HG02870 (cell line): ENCODE measurements at regions not wholly inside any gene's neighbourhood (a gene's known extent, or its start where the extent isn't known, plus 50 kb on each side); places are given as distances from the start of the nearest gene placed in this dataset.

ENCODE experiments used
- ATAC-seq: cut with Tn5 transposase; IDR thresholded peaks from one replicate; pipeline ENCODE4 v1.9.1; 2021; ENCODE audit warnings: mild to moderate bottlenecking, moderate library complexity; ENCODE audit not compliant: unreplicated experiment

- ATAC-seq: no peak
Observed at GRCh38 chr5:31100047-31100575, 93.4 kb upstream of the CDH6 start.

GRCh38 chr5:31098811-31099210 is 94.7 kb upstream of the CDH6 start:
- no peak for ATAC-seq

DNA sequence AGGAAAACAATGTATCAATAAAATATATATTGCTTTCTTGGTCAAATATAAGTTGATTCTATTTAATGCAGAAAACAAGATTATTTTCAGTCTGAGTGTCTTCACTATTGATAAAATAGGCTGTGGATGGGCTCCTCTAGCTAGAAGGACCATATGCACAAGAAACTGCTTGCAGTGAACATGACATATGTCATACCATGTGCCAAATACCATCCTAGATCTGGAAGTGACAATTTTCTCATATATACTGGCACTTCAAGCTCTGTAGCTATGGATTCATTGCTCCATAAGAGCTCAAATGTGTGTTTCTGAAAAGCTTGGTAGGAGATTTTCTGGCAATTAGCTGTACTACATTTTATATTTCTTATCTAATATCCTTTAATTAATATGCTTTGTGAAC is 95.6 kb upstream of the CDH6 start:
- ATAC-seq: no peak

- no peak for ATAC-seq
Observed at GRCh38 chr5:31096238-31096865, 97.1 kb upstream of the CDH6 start.

- no peak for ATAC-seq
Observed at GRCh38 chr5:31095796-31096195, 97.7 kb upstream of the CDH6 start.

DNA sequence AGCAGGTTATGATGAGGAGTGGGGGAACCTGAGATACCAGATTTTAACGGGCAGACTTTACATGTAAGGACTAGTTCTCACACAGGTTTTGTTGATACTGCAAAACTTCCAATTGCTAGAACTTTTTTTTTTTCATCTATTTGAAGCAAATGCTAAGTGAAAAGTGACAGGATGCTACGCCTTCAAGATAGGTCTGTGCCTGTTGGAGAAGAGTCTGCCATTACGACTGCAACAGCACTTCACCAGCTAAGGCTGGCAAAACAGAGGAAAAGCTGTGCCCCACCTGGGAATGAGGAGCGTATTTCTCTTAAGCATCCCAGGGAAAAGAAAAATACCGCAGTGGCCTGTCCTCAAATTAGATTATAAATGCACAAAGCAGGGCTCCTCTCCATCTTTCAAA is 102.0 kb upstream of the CDH6 start:
- ATAC-seq: no peak

DNA sequence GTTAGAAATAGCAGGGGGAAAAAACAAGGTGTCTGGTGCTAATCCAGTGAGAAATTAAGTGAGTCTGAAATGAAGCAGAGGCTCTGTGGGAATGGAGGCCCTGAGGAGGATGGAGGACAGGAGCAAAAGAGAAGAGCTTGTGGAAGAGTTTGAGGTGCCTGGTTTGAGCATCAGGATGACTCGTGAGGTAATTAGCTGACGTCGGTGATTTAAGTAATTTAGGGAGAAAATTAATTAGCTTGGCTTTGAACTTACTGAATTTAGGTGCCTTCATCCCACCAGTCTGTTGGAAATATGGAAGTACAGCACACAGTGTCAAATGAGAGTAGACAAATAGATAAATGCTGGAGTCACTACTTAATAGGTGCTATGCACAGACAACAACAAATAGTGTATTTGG is 103.0 kb upstream of the CDH6 start:
- ATAC-seq: no peak

- ATAC-seq: no peak
Observed at GRCh38 chr5:31086839-31087415, 106.6 kb upstream of the CDH6 start.

DNA sequence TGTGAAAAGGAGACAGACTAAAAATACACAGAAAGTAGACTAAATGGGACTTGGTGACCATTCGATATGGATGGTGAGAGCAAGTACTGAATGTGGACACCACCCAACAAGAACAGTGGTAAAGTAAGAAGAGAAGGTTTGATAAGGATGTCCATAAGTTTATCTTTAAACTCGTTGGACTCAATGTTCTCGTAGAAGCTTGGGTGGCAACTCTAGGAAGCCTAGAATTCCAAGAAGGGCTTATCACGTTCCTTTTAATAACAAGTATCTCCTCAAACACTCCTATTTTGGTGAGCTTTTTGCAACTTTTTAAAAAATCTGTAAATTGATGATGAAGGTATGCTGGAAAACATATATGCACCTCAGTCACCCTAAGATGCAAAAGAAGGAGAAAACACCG is 108.6 kb upstream of the CDH6 start:
- no peak for ATAC-seq

GRCh38 chr5:31083364-31083763 is 110.1 kb upstream of the CDH6 start:
- no peak for ATAC-seq

GRCh38 chr5:31079668-31080067 is 113.8 kb upstream of the CDH6 start:
- ATAC-seq: no peak

- no peak for ATAC-seq
Observed at GRCh38 chr5:31078956-31079355, 114.5 kb upstream of the CDH6 start.

- no peak for ATAC-seq
Observed at GRCh38 chr5:31075981-31076380, 117.5 kb upstream of the CDH6 start.

DNA sequence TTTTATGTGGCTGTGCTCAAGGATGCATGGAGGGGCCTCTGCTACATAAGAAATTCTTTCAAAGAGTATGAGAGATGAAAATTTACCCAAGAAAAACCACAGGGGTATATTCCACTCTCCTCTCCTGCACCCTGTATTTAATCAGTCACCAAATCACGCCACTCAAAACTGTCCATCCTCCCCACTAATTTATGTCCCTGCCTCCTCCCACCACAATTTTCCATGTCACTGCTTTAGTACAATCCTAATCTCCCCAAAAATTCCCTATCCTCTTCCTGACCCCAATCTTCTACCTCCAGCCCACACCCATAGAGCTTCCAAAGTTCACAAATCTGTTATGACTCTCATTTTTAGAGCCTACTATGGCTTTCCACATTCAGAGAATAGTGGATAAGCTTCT is 125.2 kb upstream of the CDH6 start:
- ATAC-seq: no peak

- ATAC-seq: no peak
Observed at GRCh38 chr5:31066655-31067328, 126.7 kb upstream of the CDH6 start.

DNA sequence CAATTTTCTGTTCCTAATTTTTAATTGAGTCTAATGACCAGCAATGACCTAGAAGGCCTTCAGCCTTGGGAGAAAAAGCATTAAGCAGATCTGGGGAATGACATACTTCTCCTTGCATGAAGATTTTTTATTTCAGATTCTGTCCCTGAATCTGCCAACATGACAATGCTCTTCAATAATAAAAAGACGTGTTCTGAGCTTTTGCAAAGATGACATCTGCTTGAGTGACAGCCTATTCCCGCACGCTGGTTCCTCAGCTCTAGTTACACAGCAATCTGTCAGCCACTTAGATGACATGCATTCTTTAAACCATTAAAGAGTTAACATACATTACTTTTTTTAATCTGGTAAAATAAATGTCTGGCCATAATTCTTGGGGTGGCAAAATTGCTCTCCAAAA is 129.3 kb upstream of the CDH6 start:
- ATAC-seq: no peak

DNA sequence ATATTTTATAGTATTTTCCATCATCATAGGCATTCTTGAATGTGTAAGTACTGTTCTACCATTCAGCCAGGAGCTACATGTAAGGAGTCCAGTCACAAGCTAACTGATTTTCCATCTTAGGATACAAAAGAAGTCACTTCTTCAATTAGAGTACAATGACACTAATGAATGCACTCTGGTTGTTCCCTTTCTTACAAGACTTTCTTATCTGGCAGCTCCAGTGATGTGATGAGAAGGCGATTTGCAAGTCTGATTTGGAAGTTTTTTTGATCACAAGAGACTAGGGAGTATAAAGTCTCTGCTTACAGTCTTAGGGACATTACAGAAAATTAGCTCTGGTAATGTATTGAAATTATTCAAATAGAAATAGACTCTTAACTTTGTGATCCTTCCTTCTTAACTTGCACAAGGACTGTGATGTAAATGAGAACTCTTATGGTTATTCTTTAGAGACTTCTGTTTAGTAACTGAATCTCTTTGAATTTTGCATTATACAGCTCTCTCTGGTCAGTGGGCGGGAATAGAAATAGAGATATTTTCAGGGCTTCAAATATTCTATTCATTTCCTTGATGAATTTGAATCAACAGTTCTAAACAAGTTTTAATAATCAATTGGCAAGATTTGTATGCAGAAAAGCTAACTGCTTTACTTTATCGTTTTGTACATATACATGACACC is 130.4 kb upstream of the CDH6 start:
- ATAC-seq: no peak

DNA sequence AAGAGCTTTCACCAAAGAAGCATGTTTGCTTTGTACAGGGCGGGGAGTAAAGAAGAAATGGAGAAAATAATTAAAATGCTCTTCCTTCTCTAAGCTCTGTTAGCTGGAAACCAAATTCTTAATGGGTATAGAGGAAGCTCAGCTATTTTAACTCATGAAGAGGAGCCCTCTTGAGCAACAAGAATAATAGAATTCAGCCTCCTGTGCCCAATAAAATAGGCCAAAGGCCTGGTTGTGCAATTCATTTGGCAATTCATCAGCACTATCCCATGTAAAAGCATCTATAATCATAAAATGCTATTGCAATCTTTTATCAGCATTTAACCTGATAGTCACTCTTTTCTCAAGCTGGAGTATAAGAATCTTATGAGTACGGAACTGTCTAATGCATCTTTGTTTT is 133.6 kb upstream of the CDH6 start:
- no peak for ATAC-seq

GRCh38 chr5:31054453-31054852 is 139.0 kb upstream of the CDH6 start:
- no peak for ATAC-seq

GRCh38 chr5:31052937-31053658 is 140.4 kb upstream of the CDH6 start:
- ATAC-seq: no peak

DNA sequence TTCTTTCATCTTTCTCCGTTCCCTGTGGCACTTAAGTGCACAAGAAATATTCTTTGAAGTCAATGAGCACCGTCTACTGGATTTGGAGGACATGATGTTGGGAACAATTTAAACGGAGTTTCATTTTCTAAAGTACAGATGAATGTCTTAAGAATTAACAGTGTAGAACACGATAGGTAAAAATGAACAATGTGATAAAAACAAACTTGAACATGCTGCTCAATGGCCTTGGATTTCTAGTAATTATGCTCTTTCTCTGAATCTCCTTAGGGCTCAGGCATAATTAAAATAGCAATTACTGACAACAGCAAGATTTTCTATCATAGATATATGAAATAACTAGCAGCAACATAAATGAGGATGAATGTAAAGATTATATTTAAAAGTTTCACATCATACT is 142.2 kb upstream of the CDH6 start:
- ATAC-seq: no peak
